ENCODE measurements at regions not wholly inside any gene's neighbourhood (a gene's known extent, or its start where the extent isn't known, plus 50 kb on each side); places are given as distances from the start of the nearest gene placed in this dataset.

DNA sequence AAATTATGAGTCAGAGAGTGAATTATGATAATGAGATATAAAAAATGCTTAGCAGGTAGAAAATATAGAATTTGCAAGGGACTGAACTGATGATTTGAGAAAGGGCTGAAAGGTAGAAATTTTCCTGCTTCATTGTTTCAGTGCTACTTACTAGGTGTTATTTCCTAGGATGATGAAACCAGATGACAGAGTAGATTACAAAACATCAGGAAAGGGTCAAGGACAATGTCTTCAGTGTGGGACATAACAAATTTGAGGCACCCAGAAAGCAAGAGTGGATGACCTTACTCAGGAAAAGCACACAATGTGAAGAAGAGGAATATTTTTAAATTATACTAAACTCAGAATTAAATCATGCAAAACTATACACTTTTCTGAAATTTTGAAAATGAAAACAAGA is 102.1 kb downstream of the SHCBP1 start:
- TF ChIP-seq EZH2phosphoT487 (IDR thresholded peaks at IDR 0.05; ENCODE audit: insufficient read depth, low read depth) (no peak), EZH2 (IDR thresholded peaks at IDR 0.05; ENCODE audit: insufficient read depth, poor library complexity, severe bottlenecking) (no peak)
